NCI-H187 treated with DMSO at 0.1 percent for 48 hours (cell line): ENCODE measurements at regions not wholly inside any gene's neighbourhood (a gene's known extent, or its start where the extent isn't known, plus 50 kb on each side); places are given as distances from the start of the nearest gene placed in this dataset.
"Not testable (repeated sequence)": the region's sequence is repeated elsewhere in the genome, so short reads cannot be mapped to it uniquely, and the experiment has no call there.

Experiments used
- DNase-seq: peaks from one replicate; lab custom pipeline; 2025; lab: John Stamatoyannopoulos, UW

- not testable (repeated sequence) for DNase-seq
Observed at GRCh38 chr1:149700220-149700619, 82.3 kb upstream of the FCGR1A start.

- not testable (repeated sequence) for DNase-seq
Observed at GRCh38 chr1:149700677-149701567, 81.6 kb upstream of the FCGR1A start.

- not testable (repeated sequence) for DNase-seq
Observed at GRCh38 chr1:149708192-149708853, 74.2 kb upstream of the FCGR1A start.

- not testable (repeated sequence) for DNase-seq
Observed at GRCh38 chr1:149711651-149712050, 70.8 kb upstream of the FCGR1A start.

- not testable (repeated sequence) for DNase-seq
Observed at GRCh38 chr1:149712154-149712927, 70.2 kb upstream of the FCGR1A start.

DNA sequence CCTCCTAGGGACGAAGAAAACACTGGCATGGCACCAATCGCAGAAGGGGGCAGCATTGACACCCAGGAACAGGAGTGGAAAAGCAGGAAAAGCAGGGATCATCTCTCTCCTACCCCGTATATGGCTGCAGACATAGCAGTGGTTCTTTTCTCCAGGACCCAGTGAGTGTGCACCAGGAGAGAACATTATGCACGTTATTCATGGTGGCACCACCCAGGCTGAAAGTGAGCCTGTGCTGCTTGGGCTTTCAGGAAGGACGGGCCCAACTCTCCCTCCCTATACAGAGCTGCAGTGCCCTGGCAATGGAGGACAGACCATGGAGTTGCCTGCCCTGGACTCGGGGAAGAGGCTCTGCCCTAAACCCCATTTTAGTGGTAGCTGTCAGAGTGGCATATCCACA, 69.0 kb upstream of the FCGR1A start:
- DNase-seq: not testable (repeated sequence)

- DNase-seq: not testable (repeated sequence)
Observed at GRCh38 chr1:149713952-149714351, 68.5 kb upstream of the FCGR1A start.

- DNase-seq: not testable (repeated sequence)
Observed at GRCh38 chr1:149724618-149725302, 57.7 kb upstream of the FCGR1A start.

GRCh38 chr1:149726688-149727087, 55.8 kb upstream of the FCGR1A start:
- DNase-seq: not testable (repeated sequence)

- not testable (repeated sequence) for DNase-seq
Observed at GRCh38 chr1:149728598-149728997, 53.9 kb upstream of the FCGR1A start.
